Neural progenitor cell (in vitro differentiated cells): ENCODE measurements at regions not wholly inside any gene's neighbourhood (a gene's known extent, or its start where the extent isn't known, plus 50 kb on each side); places are given as distances from the start of the nearest gene placed in this dataset.

Experiments used
- DNase-seq: peaks from one replicate; pipeline ENCODE4 v3.0.0-alpha.2; 2016; ENCODE audit warnings: low spot score
- H2AFZ ChIP-seq: fragments of 200-600 bp; sonication (generic); replicated peaks from 2 replicates; pipeline ENCODE4 v1.6.1; 2016; ENCODE audit warnings: antibody characterized with exemption
- H3F3A ChIP-seq: fragments of 200-600 bp; sonication (generic); 2 replicates; pipeline ENCODE4 v1.6.1; 2016; ENCODE audit warnings: antibody characterized with exemption, low read depth
- H3K27ac ChIP-seq: fragments of 200-600 bp; sonication (generic); 2 replicates; pipeline ENCODE4 v1.5.1; 2016; ENCODE audit warnings: mild to moderate bottlenecking
- H3K27me3 ChIP-seq: fragments of 200-600 bp; sonication (generic); 2 replicates; pipeline ENCODE4 v1.6.1; 2016; ENCODE audit warnings: mild to moderate bottlenecking, moderate library complexity
- H3K36me3 ChIP-seq: fragments of 200-600 bp; sonication (generic); 2 replicates; pipeline ENCODE4 v1.5.1; 2016
- H3K4me1 ChIP-seq: fragments of 200-600 bp; sonication (generic); 2 replicates; pipeline ENCODE4 v1.6.1; 2016; ENCODE audit warnings: mixed run types
- H3K4me2 ChIP-seq: fragments of 200-600 bp; sonication (generic); 2 replicates; pipeline ENCODE4 v1.6.1; 2016
- H3K4me3 ChIP-seq: fragments of 200-600 bp; sonication (generic); 2 replicates; pipeline ENCODE4 v1.5.1; 2016
- H3K79me2 ChIP-seq: fragments of 200-600 bp; sonication (generic); 2 replicates; pipeline ENCODE4 v1.6.1; 2016; ENCODE audit warnings: low read depth
- H3K9ac ChIP-seq: fragments of 200-600 bp; sonication (generic); 2 replicates; pipeline ENCODE4 v1.6.1; 2016
- H3K9me3 ChIP-seq: fragments of 200-600 bp; sonication (generic); 2 replicates; pipeline ENCODE4 v1.5.1; 2016; ENCODE audit warnings: low read depth
- H4K20me1 ChIP-seq: fragments of 200-600 bp; sonication (generic); 2 replicates; pipeline ENCODE4 v1.6.1; 2016; ENCODE audit warnings: low read depth
- H3K27ac Mint-ChIP-seq: 3 replicates; pipeline ENCODE4 v1.8.0; 2021; ENCODE audit warnings: mixed read lengths
- H3K27me3 Mint-ChIP-seq: 2 replicates; pipeline ENCODE4 v1.8.0; 2022; ENCODE audit warnings: low read depth, mild to moderate bottlenecking, inconsistent platforms, moderate library complexity, mixed read lengths; ENCODE audit not compliant: insufficient read depth
- H3K36me3 Mint-ChIP-seq: 3 replicates; pipeline ENCODE4 v1.8.0; 2021; ENCODE audit warnings: mixed read lengths
- H3K4me1 Mint-ChIP-seq: 3 replicates; pipeline ENCODE4 v1.8.0; 2021; ENCODE audit warnings: mixed read lengths
- H3K4me3 Mint-ChIP-seq: 3 replicates; pipeline ENCODE4 v1.8.0; 2021; ENCODE audit warnings: mild to moderate bottlenecking, moderate library complexity, mixed read lengths
- H3K9me3 Mint-ChIP-seq: 3 replicates; pipeline ENCODE4 v1.8.0; 2020; ENCODE audit warnings: mixed read lengths
- EZH2 ChIP-seq: fragments of 200-600 bp; sonication (generic); IDR thresholded peaks from 2 replicates; pipeline ENCODE4 v1.6.1; 2017; ENCODE audit warnings: antibody characterized with exemption, mild to moderate bottlenecking, moderate library complexity
- EZH2phosphoT487 ChIP-seq: fragments of 200-600 bp; sonication (generic); IDR thresholded peaks from 2 replicates; pipeline ENCODE4 v1.6.1; 2017; ENCODE audit warnings: antibody characterized with exemption
- TF ChIP-seq, protein P1 (sequence below): fragments of 200-600 bp; sonication (generic); IDR thresholded peaks from 2 replicates; pipeline ENCODE4 v1.5.1; 2017; ENCODE audit warnings: antibody characterized with exemption, mild to moderate bottlenecking

DNA sequence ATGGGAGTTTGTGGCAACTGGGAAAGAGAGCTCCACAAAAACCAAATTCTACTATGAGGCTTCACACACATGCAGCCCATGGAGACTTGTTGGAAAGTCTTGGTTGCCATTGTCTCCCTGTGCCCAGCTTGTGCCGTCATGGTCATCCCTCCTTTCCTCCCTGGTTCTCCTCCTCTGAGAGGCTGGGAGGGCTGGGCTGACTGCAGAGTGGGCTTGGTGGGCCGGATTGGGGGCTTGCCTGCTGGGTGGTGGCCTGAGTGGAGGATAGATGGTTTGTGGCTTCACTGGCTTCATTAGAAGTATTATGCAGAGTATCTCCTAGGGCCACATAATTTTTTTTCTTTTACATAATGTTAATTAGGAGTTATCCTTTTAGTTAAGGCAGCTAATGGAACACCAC is 52.3 kb upstream of the IRX2 start:
- Histone ChIP-seq H3K4me1 (no peaks in the 10 kb centered on the region), H3K36me3 (no peaks in the 10 kb centered on the region), H3K4me3 (no peak overlapping the region), H3F3A (no peaks in the 10 kb centered on the region), H3K27ac (no peak overlapping the region), H3K9ac (no peak overlapping the region), H3K27me3 (no peaks in the 10 kb centered on the region), H3K4me2 (no peak overlapping the region), H4K20me1 (no peaks in the 10 kb centered on the region), H3K79me2 (no peaks in the 10 kb centered on the region), H2AFZ (no peak overlapping the region), H3K9me3 (no peaks in the 10 kb centered on the region)
- no peak for DNase-seq
- no peak overlapping the region for H3K4me3 Mint-ChIP-seq
- H3K27ac Mint-ChIP-seq = no peak overlapping the region
- TF ChIP-seq EZH2phosphoT487 = no peak
- TF ChIP-seq, protein P1, sequence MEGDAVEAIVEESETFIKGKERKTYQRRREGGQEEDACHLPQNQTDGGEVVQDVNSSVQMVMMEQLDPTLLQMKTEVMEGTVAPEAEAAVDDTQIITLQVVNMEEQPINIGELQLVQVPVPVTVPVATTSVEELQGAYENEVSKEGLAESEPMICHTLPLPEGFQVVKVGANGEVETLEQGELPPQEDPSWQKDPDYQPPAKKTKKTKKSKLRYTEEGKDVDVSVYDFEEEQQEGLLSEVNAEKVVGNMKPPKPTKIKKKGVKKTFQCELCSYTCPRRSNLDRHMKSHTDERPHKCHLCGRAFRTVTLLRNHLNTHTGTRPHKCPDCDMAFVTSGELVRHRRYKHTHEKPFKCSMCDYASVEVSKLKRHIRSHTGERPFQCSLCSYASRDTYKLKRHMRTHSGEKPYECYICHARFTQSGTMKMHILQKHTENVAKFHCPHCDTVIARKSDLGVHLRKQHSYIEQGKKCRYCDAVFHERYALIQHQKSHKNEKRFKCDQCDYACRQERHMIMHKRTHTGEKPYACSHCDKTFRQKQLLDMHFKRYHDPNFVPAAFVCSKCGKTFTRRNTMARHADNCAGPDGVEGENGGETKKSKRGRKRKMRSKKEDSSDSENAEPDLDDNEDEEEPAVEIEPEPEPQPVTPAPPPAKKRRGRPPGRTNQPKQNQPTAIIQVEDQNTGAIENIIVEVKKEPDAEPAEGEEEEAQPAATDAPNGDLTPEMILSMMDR = no peak
- TF ChIP-seq EZH2 = no peak
- no peaks in the 10 kb centered on the region for H3K36me3 Mint-ChIP-seq
- H3K27me3 Mint-ChIP-seq = peaks cover 4% of the 10 kb centered on the region
- H3K9me3 Mint-ChIP-seq = no peaks in the 10 kb centered on the region
- H3K4me1 Mint-ChIP-seq = no peaks in the 10 kb centered on the region

DNA sequence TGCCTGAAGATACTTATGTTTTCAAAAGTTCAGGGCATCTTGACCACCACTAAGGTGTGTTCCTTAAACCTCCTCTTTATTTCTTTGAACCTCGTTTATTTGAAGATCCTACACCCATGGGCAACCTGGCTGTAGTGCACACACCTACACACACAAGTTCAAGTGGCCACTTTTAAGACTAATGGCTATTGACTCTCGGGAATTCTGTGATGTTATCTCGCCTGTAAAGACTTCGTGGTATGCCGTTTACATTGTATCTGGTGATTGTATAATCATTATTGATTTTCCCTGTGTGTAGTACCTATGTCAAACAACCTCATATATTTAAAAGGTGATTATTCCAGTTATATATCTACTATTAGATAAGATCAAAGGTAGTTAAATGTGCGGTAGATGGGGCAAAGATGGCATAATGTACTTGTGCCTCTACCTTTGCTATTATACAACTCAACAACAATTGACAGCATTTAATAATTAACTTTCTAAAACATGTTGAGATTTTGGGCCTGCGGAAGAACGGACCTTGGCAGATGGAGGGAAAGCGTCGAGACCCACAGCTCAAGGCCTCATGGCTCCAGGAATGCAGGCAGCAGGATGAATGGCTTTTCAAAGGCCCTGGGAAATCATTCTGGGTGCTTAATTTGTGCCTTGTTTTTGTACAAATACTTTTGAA is 51.4 kb upstream of the IRX2 start:
- Histone ChIP-seq H3K27ac (no peak overlapping the region), H3K4me1 (no peaks in the 10 kb centered on the region), H2AFZ (no peak overlapping the region), H4K20me1 (no peaks in the 10 kb centered on the region), H3K4me3 (no peak overlapping the region), H3K27me3 (no peaks in the 10 kb centered on the region), H3K9ac (no peak overlapping the region), H3K36me3 (no peaks in the 10 kb centered on the region), H3K9me3 (no peaks in the 10 kb centered on the region), H3K79me2 (no peaks in the 10 kb centered on the region), H3K4me2 (no peak overlapping the region), H3F3A (no peaks in the 10 kb centered on the region)
- no peaks in the 10 kb centered on the region for H3K36me3 Mint-ChIP-seq
- no peak overlapping the region for H3K4me3 Mint-ChIP-seq
- H3K27me3 Mint-ChIP-seq = peaks cover 2% of the 10 kb centered on the region
- TF ChIP-seq EZH2phosphoT487 = no peak
- TF ChIP-seq EZH2 = no peak
- TF ChIP-seq, protein P1 = no peak
- H3K27ac Mint-ChIP-seq = no peak overlapping the region
- no peak for DNase-seq
- no peaks in the 10 kb centered on the region for H3K9me3 Mint-ChIP-seq
- no peaks in the 10 kb centered on the region for H3K4me1 Mint-ChIP-seq

DNA sequence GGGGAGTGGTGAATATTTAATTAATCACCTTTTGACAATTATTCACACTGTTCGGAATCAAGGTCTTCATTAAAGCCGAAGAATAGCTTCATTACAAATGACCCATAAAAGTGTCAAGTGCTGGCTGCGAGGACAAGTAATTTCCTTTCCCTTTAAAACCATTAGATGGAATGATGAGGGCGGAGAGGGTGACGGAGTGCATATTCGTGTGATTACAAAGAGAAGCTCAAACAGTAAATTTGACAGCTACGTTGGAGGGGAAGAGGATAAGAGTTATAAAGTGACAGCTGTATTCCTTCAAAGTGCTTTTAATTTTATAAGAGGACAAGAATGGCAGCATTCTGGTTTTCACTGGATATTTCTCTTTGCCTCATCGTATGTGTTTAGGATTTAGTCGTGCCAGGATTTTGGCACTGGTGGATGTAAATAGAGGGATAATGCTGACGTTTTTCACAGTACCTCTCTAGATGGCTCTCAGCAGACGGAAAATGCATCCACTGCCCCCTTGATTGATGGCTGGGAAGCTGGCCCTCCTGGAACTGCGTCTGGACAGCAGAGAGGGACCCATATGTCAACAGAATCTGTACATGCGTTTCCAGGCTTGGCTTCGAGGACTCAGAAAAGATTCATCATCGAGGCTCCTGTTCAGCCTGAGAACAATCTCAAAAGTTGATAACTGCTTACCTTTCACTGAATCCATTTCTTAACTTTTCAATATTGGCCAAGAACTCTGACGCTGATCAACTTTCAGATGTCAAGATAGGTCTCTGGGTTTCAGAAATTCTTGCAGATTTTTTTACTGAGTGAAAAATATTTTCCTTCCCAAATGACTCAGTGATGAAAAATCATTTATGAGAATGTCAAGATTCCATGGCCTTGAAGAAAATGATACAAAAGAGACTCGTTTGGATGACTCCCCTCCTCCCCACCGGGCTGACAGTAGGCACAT is 50.4 kb upstream of the IRX2 start:
- Mint-ChIP-seq H3K36me3 (no peaks in the 10 kb centered on the region), H3K4me3 (no peak overlapping the region), H3K27ac (no peak overlapping the region), H3K27me3 (peaks cover 5% of the 10 kb centered on the region), H3K4me1 (no peaks in the 10 kb centered on the region), H3K9me3 (no peaks in the 10 kb centered on the region)
- TF ChIP-seq EZH2 (no peak), EZH2phosphoT487 (no peak)
- TF ChIP-seq, protein P1 = no peak
- H3K4me3 ChIP-seq = no peak overlapping the region
- no peak overlapping the region for H3K4me2 ChIP-seq
- H3K27ac ChIP-seq = no peak overlapping the region
- H3K9ac ChIP-seq = no peak overlapping the region
- DNase-seq = no peak
- H3K4me1 ChIP-seq = no peaks in the 10 kb centered on the region
- H4K20me1 ChIP-seq = no peaks in the 10 kb centered on the region
- no peaks in the 10 kb centered on the region for H3F3A ChIP-seq
- H2AFZ ChIP-seq = no peak overlapping the region
- H3K79me2 ChIP-seq = no peaks in the 10 kb centered on the region
- H3K36me3 ChIP-seq = no peaks in the 10 kb centered on the region
- H3K9me3 ChIP-seq = no peaks in the 10 kb centered on the region
- H3K27me3 ChIP-seq = no peaks in the 10 kb centered on the region
